Germinal center (tissue), 1 donor: ENCODE measurements at regions not wholly inside any gene's neighbourhood (a gene's known extent, or its start where the extent isn't known, plus 50 kb on each side); places are given as distances from the start of the nearest gene placed in this dataset.
"Not testable (repeated sequence)": the region's sequence is repeated elsewhere in the genome, so short reads cannot be mapped to it uniquely, and the experiment has no call there.

Experiments used
- DNase-seq: peaks from one replicate; pipeline ENCODE4 v3.0.0; 2012; ENCODE audit warnings: mixed read lengths, low spot score

- not testable (repeated sequence) for DNase-seq
Observed at GRCh38 chr10:46095943-46096342, 49.9 kb upstream of the MSMB start.

- no peak for DNase-seq
Observed at GRCh38 chr10:46096446-46096845, 50.4 kb upstream of the MSMB start.

GRCh38 chr10:46096909-46097575 is 51.0 kb upstream of the MSMB start:
- DNase-seq: no peak

GRCh38 chr10:46097576-46098317 is 51.7 kb upstream of the MSMB start:
- DNase-seq: no peak

- DNase-seq: no peak
Observed at GRCh38 chr10:46098386-46098785, 52.3 kb upstream of the MSMB start.

GRCh38 chr10:46098925-46099324 is 52.9 kb upstream of the MSMB start:
- DNase-seq: not testable (repeated sequence)

GRCh38 chr10:46104071-46104585 is 58.1 kb upstream of the MSMB start:
- DNase-seq: no peak

- DNase-seq: not testable (repeated sequence)
Observed at GRCh38 chr10:46105416-46105815, 59.3 kb upstream of the MSMB start.

- DNase-seq: not testable (repeated sequence)
Observed at GRCh38 chr10:46105856-46106409, 59.9 kb upstream of the MSMB start.

GRCh38 chr10:46106410-46107255 is 60.6 kb upstream of the MSMB start:
- DNase-seq: no peak

- DNase-seq: not testable (repeated sequence)
Observed at GRCh38 chr10:46108158-46108499, 62.1 kb upstream of the MSMB start.

GRCh38 chr10:46154271-46154670 is 108.2 kb upstream of the MSMB start:
- not testable (repeated sequence) for DNase-seq

- DNase-seq: not testable (repeated sequence)
Observed at GRCh38 chr10:46154683-46155082, 108.6 kb upstream of the MSMB start.

- not testable (repeated sequence) for DNase-seq
Observed at GRCh38 chr10:46156866-46157265, 110.8 kb upstream of the MSMB start.

GRCh38 chr10:46169736-46170135 is 117.1 kb upstream of the ANTXRL start:
- no peak for DNase-seq

- no peak for DNase-seq
Observed at GRCh38 chr10:46170789-46171188, 116.0 kb upstream of the ANTXRL start.

- DNase-seq: no peak
Observed at GRCh38 chr10:46171661-46172060, 115.1 kb upstream of the ANTXRL start.

- DNase-seq: no peak
Observed at GRCh38 chr10:46175296-46175695, 111.5 kb upstream of the ANTXRL start.

GRCh38 chr10:46175831-46176230 is 111.0 kb upstream of the ANTXRL start:
- no peak for DNase-seq

GRCh38 chr10:46187431-46187830 is 99.4 kb upstream of the ANTXRL start:
- not testable (repeated sequence) for DNase-seq

GRCh38 chr10:46197050-46197449 is 89.7 kb upstream of the ANTXRL start:
- DNase-seq: no peak

- no peak for DNase-seq
Observed at GRCh38 chr10:46198516-46198915, 88.3 kb upstream of the ANTXRL start.
